ENCODE measurements at regions not wholly inside any gene's neighbourhood (a gene's known extent, or its start where the extent isn't known, plus 50 kb on each side); places are given as distances from the start of the nearest gene placed in this dataset.

DNA sequence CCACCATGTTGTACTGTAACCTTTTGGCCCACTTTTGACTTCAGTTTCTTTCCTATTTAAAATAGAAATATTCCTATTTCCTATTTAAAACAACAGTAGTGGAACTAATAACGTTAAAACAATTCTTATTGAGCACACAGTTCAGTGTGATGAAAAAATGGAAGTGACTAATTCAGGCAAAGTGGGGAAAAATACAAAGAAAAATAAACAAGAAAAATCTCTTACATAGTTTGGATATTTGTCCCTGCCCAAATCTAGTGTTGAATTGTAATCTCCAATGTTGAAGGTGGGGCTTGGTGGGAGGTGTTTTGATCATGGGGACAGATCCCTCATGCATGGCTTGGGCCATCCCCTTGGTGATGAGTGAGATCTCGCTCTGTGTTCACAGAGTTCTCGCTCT lies 198.1 kb upstream of the CPHXL start:
- TF ChIP-seq, protein P1, sequence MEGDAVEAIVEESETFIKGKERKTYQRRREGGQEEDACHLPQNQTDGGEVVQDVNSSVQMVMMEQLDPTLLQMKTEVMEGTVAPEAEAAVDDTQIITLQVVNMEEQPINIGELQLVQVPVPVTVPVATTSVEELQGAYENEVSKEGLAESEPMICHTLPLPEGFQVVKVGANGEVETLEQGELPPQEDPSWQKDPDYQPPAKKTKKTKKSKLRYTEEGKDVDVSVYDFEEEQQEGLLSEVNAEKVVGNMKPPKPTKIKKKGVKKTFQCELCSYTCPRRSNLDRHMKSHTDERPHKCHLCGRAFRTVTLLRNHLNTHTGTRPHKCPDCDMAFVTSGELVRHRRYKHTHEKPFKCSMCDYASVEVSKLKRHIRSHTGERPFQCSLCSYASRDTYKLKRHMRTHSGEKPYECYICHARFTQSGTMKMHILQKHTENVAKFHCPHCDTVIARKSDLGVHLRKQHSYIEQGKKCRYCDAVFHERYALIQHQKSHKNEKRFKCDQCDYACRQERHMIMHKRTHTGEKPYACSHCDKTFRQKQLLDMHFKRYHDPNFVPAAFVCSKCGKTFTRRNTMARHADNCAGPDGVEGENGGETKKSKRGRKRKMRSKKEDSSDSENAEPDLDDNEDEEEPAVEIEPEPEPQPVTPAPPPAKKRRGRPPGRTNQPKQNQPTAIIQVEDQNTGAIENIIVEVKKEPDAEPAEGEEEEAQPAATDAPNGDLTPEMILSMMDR (IDR thresholded peaks at IDR 0.05; ENCODE audit: low read depth, low read length) = no peak
- TF ChIP-seq, protein P2, sequence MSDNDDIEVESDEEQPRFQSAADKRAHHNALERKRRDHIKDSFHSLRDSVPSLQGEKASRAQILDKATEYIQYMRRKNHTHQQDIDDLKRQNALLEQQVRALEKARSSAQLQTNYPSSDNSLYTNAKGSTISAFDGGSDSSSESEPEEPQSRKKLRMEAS (IDR thresholded peaks at IDR 0.05; ENCODE audit: low read depth, low read length) = no peak
- TF ChIP-seq POLR2A (IDR thresholded peaks at IDR 0.05; ENCODE audit: extremely low read depth, insufficient read length) = no peak

Data from NB4 (cell line).